ENCODE measurements at regions not wholly inside any gene's neighbourhood (a gene's known extent, or its start where the extent isn't known, plus 50 kb on each side); places are given as distances from the start of the nearest gene placed in this dataset.
"Not testable (repeated sequence)": the region's sequence is repeated elsewhere in the genome, so short reads cannot be mapped to it uniquely, and the experiment has no call there.

GRCh38 chr2:147600646-147601045 lies 244.2 kb upstream of the ACVR2A start:
- DNase-seq, result no peak

DNA sequence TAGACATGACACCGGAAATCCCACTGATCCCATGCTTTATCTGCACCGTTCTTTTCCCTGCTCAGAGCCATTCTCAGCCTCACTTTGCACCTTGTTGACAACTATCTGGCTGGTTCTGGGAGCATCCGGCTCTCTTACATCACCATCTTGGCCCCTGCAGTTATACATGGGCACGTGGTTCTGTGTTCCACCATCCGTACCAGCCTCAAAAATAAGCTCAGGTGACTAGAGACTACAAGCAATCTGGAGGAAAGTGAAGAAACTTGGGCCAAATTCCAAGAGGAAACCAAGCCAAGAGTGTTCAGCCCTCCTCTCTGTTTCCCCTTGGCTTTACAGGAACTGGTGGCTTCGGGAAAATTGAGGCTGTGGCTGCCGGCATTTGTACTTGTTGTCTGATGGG lies 244.6 kb upstream of the ACVR2A start:
- DNase-seq, result no peak

DNA sequence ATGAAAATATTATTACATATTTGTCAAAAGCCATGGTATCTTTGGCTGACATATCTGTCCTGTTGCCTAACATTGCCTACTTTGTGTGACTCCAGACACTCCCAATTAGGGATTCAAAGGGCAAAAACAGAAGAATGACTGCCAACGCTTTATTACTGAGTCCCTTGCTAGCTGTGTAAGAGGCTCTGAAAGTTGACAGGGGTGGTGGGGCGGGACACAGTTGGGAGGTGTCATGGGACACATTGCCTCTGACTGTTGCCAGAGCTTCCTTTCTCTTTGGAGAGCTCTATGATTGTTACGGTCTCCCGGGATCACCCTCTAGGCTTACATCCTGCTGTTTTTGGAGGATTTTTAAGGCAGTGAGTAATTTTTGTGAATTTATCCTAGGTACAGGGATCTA lies 249.6 kb upstream of the ACVR2A start:
- DNase-seq, result no peak

GRCh38 chr2:147594038-147594437 lies 250.8 kb upstream of the ACVR2A start:
- DNase-seq, result no peak

DNA sequence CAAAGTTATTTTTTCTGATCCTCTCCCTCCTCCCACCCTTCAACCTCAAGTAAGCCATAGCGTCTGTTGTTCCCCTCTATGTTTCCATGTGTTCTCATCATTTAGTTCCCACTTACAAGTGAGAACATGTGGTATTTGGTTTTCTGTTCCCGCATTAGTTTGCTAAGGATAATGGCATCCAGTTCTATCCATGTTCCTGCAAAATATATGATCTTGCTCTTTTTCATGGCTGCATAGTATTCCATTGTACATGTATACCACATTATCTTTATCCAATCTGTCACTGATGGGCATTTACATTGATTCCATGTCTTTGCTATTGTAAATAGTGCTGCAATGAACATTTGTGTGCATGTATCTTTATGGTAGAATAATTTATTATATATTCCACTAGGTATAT lies 252.0 kb upstream of the ACVR2A start:
- DNase-seq, result not testable (repeated sequence)

DNA sequence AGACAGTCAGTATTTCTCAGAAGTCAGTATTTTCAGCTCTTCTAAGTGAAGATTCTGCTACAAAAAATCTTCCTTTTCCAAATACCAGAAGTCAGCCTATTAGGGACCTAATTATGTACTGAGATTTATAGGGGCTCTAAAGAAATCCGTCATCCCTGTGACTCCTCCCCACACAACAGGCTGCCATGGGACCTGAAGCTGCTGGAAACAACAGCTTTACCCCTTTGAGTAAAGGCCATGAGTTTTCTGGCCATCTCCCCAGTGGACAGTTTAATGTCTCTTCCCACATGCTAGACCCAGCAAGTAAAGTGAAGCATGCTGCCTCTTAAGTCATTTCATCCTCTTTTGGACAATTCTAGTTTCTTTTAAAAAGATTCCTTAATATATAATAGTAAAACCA lies 255.7 kb upstream of the ACVR2A start:
- DNase-seq, result no peak

DNA sequence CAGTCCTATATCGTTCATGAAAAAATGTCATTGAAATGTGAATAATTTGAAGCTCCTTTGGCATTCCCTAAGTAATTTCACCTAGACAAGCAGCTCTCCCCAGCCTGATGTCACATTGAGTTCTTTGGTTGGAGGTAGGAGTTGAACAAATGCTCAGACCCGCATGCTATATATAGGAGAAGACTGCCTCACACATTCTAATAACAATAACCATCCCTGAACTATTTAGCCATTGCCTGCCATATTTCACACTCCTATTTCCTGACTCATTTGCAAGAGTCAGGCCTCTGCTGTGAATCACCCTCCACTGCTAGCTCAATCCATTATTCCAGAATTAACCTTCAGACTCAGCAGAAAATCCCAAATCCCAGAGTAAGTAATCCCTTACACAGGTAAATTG lies 256.6 kb upstream of the ACVR2A start:
- no peak for DNase-seq

GRCh38 chr2:147578529-147578928 lies 266.3 kb upstream of the ACVR2A start:
- DNase-seq, result no peak

GRCh38 chr2:147577998-147578380 lies 266.8 kb upstream of the ACVR2A start:
- no peak for DNase-seq

GRCh38 chr2:147577323-147577997 lies 267.4 kb upstream of the ACVR2A start:
- DNase-seq, result no peak

DNA sequence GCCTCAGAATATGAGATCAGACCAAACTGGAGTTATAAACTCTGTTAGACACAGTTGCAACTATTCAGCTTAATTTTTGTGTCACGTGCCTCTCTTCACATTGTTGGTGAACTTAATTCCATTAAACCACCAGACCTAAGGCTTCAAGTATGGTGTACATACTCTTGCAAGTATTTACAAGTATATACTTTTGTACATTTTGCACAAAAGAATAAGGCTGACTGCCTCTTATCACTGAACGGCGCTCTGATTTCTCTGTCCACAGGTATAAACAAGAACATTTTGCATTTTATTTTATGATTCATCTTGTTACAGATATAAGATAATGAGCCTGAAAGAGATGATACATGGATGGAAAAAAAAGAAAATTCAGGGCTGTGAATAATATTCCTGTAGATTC lies 269.7 kb upstream of the ACVR2A start:
- no peak for DNase-seq

GRCh38 chr2:147572622-147573021 lies 272.2 kb upstream of the ACVR2A start:
- no peak for DNase-seq

- DNase-seq, result no peak
Measured at GRCh38 chr2:147569426-147569825, 275.4 kb upstream of the ACVR2A start.

GRCh38 chr2:147568109-147568508 lies 276.7 kb upstream of the ACVR2A start:
- no peak for DNase-seq

GRCh38 chr2:147567136-147567535 lies 277.7 kb upstream of the ACVR2A start:
- no peak for DNase-seq

- no peak for DNase-seq
Measured at GRCh38 chr2:147560810-147561535, 283.9 kb upstream of the ACVR2A start.

DNA sequence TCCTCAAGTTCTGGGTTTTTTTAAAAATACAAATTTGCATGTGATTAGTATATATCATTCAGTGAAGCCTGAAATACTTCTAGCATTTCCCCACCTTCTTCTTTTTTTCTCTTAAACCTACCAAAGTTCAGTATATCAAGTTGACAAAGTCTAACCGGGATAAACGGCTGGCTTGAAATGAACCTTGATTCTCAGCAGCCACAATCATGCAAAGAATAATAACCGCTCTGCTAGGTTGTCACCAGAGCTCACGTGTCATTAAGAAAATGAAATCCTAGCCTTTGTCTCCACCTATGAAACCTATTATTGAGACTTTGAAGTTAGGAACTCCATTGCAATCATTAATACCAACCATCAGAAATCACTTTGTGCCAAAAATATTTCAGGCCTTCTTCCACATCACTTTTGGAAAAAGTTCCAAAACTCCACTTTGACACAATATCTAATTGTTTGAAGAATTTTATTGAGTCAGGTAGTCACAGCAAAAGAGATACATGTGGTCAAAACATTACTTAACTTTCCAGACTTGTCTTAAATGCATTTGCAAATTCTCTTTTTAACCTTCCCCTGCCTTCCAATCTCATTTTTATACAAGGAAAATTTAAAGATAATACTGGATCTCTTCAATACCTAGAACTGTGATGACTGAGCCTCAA lies 285.6 kb upstream of the ACVR2A start:
- no peak for DNase-seq

DNA sequence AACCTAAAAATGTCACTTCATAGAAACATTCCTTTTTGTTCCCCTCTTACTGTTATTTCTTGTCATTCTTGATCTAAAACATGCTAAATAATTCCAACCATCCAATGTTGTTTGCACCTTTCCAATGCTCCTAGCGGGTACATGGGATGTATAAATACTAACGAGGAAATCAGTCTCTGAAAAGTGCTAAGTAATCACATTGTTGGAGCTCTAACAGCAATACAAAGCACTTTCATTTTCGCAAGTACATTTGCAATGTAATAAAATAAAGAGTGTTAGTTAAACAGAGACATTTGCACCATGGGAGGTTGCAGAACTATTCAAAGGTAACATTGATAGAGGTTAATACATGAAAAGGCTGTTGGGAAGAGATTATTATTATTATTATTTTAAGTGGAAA lies 286.2 kb upstream of the ACVR2A start:
- no peak for DNase-seq

DNA sequence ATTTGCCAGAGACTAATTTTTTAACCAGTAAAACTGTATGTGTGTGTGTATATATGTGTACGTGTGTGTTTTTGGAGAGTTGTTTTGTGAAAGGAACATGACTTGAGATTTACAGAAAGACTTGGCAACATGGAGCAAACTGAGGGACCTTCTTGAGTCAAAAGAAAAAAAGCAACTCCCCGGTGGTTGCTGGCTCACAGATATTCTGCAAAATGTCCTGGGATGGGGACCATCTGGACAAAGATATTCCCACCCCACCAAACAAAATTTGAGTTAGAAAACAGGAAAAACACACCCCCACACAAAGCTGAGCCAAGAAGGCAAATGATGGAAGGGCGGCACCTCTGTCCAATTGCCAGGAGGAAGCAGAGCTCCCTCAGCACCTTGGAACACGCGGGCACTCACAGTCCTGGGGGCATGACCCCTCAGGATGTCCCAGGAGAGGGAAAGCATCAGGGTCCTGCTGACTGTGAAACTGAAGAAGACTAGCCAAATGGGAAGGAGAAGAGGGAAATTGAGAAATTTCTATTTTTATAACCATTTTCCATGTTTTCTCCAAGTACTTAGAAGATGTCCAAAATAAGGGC lies 290.2 kb upstream of the ACVR2A start:
- no peak for DNase-seq

GRCh38 chr2:147553775-147554271 lies 291.0 kb upstream of the ACVR2A start:
- DNase-seq, result no peak

- DNase-seq, result no peak
Measured at GRCh38 chr2:147550995-147551731, 293.7 kb upstream of the ACVR2A start.

DNA sequence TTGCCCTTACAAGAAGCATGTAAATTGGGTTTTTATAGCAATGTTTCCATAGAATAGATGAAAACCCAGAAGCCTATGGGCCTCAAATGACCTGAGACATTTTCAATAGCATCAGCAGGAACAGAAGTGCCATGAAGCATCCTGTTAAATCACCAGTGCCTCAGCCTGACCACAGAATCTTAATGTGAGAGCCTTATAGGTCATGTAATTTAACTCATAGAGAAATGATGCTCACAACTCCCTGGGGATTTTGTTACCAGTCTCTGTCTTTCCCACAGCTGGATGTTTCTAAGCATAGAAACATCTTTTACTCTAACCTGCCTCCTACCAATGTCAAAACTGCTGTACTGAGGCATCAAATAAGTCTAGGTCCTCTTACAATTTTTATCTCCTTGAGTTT lies 295.8 kb upstream of the ACVR2A start:
- no peak for DNase-seq

GRCh38 chr2:147548451-147548850 lies 296.4 kb upstream of the ACVR2A start:
- no peak for DNase-seq

All from NCI-H187 treated with DMSO at 0.1 percent for 48 hours (cell line).